Heart left ventricle (tissue), 13 donors: ENCODE measurements at regions not wholly inside any gene's neighbourhood (a gene's known extent, or its start where the extent isn't known, plus 50 kb on each side); places are given as distances from the start of the nearest gene placed in this dataset.

Experiments used
- CTCF ChIP-seq, 12 donors: fragments of 200-600 bp; sonication (generic) in 4 of 12; IDR thresholded peaks; one replicate each; pipeline versions ENCODE4 v1.5.0 to v1.8.0; 2018 to 2022; ENCODE audit warnings: antibody characterized with exemption in 12 of 12, mild to moderate bottlenecking in 5 of 12
- POLR2A ChIP-seq, 2 donors: fragments of 450-650 bp; IDR thresholded peaks; one replicate each; pipeline ENCODE4 v1.6.1; 2017; ENCODE audit warnings: antibody characterized with exemption in 2 of 2, mild to moderate bottlenecking in 2 of 2, moderate library complexity in 2 of 2
- donor health status: ischemic (EF 13 %, LVEDD 7.1; RV severe dilation, severe dysfunction).
- donor health status: DM: no; HTN: yes; CAD: no.
- donor health status: DM: no; HTN: no; CAD: no.
- donor health status: ischemic (EF 25% LVEDD 6.9; RV normal size, moderate dysfunction).
- donor health status: ischemic (EF 25% LVEDD 5.7; RV mildly dilated, moderate dysfunction).
- donor health status: ischemic (EF 35%, LVEDD 5.7; RV mildly dilated, moderate dysfunction).
- donor health status: nonischemic (EF 11% LVEDD 7.7; RV severe dilation, severe dysfunction).
- donor health status: DM: yes; HTN: yes; CAD: no.
- donor health status: PGD.
- donor health status: ischemic (EF 29% LVEDD 5.4; RV normal size, mild dysfunction).
- donor health status: nonischemic (EF 23%, LVEDD 6.1; RV moderate dilation, normal function).

DNA sequence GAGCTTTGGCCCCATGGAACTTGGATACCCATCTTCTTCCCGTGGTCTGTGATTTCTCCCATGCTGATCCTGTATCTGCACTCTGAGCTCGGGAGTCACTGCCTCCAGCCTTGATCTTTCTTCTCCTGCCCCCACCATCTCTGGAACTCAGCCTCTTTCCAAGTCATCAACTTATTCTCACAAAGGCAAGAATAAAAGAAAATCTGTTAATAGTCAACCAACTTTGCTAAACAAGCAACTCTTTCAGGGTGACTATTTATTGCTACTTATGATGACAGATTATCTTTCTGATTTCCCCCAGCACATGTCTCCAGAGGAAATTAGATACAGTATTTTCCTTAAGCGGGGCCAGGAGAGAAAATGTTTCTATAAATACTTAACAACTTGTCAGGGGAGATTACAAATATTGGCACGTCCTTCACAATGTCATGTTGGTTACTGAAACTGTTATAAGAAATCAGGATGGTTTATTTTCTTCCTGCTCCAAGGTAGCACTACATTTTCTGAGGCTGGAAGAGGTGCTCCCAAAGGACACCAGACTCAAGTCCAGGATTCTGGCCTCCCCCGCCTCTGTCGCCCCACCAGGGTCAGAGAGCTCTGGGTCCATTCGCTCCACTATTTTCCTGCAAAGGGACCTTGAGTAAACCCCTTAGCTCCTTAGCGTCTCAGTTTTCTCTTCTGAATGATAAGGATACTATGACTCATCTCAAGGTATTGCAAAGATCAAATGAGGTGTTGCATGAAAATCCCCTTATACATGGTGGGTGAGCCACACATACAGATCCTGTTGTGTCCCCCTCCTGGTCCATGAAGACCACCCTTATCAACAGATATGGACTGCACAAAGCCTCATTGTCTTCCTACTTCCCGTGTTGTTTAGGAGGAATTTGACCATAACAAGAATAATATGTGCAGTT is 205.2 kb upstream of the WSCD1 start:
- TF ChIP-seq POLR2A (IDR thresholded peaks at IDR 0.05) (no peak), CTCF (IDR thresholded peaks at IDR 0.05) (no peak)
